ENCODE measurements at regions not wholly inside any gene's neighbourhood (a gene's known extent, or its start where the extent isn't known, plus 50 kb on each side); places are given as distances from the start of the nearest gene placed in this dataset.

DNA sequence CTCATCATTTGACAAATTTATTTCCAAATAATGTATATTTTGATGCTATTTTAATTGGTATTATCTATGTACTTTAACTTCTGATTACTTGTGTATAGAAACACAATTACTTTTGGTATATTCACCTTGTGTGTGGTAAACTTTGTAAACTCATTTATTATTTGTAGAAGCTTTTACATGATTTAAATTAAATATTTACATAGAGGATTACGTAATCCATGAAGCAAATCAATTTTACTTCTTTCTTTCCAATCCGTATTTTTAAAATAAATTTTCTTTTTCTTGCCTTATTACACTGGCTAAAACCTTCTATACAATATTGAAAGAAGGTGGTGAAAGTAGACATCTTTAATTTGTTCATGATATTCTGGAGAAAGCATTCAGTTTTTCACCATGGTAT is 540.2 kb downstream of the MMUT start:
- TF ChIP-seq, protein P1, sequence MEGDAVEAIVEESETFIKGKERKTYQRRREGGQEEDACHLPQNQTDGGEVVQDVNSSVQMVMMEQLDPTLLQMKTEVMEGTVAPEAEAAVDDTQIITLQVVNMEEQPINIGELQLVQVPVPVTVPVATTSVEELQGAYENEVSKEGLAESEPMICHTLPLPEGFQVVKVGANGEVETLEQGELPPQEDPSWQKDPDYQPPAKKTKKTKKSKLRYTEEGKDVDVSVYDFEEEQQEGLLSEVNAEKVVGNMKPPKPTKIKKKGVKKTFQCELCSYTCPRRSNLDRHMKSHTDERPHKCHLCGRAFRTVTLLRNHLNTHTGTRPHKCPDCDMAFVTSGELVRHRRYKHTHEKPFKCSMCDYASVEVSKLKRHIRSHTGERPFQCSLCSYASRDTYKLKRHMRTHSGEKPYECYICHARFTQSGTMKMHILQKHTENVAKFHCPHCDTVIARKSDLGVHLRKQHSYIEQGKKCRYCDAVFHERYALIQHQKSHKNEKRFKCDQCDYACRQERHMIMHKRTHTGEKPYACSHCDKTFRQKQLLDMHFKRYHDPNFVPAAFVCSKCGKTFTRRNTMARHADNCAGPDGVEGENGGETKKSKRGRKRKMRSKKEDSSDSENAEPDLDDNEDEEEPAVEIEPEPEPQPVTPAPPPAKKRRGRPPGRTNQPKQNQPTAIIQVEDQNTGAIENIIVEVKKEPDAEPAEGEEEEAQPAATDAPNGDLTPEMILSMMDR (IDR thresholded peaks at IDR 0.05): no peak
- TF ChIP-seq POLR2AphosphoS5 (IDR thresholded peaks at IDR 0.05): no peak
